NB4 (cell line): ENCODE measurements at regions not wholly inside any gene's neighbourhood (a gene's known extent, or its start where the extent isn't known, plus 50 kb on each side); places are given as distances from the start of the nearest gene placed in this dataset.
"Not testable (repeated sequence)": the region's sequence is repeated elsewhere in the genome, so short reads cannot be mapped to it uniquely, and the experiment has no call there.

ENCODE experiments used
- CTCF ChIP-seq: IDR thresholded peaks from one replicate; pipeline ENCODE4 v1.5.1; 2012; ENCODE audit warnings: low read depth, low read length
- MAX ChIP-seq: IDR thresholded peaks from 2 replicates; pipeline ENCODE4 v1.6.1; 2011; ENCODE audit warnings: low read depth, low read length
- MYC ChIP-seq: IDR thresholded peaks from 2 replicates; pipeline ENCODE4 v1.6.1; 2011; ENCODE audit warnings: low read depth, low read length
- POLR2A ChIP-seq: IDR thresholded peaks from 2 replicates; pipeline ENCODE4 v1.6.1; 2011; ENCODE audit warnings: mild to moderate bottlenecking; ENCODE audit not compliant: insufficient read length; ENCODE audit errors: extremely low read depth

GRCh38 chr13:109979676-109980075 is 193.3 kb upstream of the IRS2 start:
- TF ChIP-seq CTCF, POLR2A, MAX, MYC: not testable (repeated sequence)
